ENCODE measurements at regions not wholly inside any gene's neighbourhood (a gene's known extent, or its start where the extent isn't known, plus 50 kb on each side); places are given as distances from the start of the nearest gene placed in this dataset.

DNA sequence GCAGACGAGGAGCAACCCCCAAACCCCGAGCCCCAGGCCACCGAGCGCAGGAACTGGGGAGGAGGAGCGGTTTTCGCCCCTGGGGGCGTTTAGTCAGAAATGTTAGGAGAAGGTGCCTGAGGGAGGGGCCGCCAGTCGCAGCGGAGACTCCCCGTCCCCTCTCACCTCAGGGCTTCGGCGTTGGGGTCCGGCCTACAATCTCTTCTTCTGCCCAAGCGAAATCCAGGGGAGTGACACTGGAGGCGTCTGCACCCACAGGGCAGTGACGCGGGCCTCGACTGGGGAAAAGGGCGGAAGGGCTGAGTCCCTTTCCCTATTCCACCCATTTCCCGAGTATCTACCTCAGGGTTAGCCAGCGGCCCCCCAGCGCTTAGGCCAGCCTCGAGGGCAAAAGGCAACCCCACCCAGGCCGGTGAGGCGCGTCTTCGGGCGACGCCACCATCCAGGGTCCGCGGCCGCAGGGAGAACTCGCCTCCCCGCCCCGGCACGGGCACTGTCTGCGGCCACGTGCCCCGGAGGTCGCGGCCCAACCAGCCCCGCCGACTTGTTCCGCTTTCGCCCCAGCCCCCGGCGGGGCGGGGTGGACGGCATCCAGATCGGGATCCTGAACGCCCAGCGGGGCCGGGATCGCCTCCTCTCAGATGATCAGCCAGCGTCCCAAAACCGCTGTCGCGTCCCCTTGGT is 118.7 kb upstream of the BARHL2 start:
- no peak for DNase-seq (ENCODE audit: low read depth)
- TF ChIP-seq, protein P1, sequence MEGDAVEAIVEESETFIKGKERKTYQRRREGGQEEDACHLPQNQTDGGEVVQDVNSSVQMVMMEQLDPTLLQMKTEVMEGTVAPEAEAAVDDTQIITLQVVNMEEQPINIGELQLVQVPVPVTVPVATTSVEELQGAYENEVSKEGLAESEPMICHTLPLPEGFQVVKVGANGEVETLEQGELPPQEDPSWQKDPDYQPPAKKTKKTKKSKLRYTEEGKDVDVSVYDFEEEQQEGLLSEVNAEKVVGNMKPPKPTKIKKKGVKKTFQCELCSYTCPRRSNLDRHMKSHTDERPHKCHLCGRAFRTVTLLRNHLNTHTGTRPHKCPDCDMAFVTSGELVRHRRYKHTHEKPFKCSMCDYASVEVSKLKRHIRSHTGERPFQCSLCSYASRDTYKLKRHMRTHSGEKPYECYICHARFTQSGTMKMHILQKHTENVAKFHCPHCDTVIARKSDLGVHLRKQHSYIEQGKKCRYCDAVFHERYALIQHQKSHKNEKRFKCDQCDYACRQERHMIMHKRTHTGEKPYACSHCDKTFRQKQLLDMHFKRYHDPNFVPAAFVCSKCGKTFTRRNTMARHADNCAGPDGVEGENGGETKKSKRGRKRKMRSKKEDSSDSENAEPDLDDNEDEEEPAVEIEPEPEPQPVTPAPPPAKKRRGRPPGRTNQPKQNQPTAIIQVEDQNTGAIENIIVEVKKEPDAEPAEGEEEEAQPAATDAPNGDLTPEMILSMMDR (IDR thresholded peaks at IDR 0.05; ENCODE audit: insufficient read depth, low read depth, low read length, missing control alignments), result no peak
- H3K4me3 ChIP-seq (ENCODE audit: low read depth, low read length), result no peak overlapping the region

GRCh38 chr1:90834886-90835660 is 118.0 kb upstream of the BARHL2 start:
- DNase-seq (ENCODE audit: low read depth), result no peak

DNA sequence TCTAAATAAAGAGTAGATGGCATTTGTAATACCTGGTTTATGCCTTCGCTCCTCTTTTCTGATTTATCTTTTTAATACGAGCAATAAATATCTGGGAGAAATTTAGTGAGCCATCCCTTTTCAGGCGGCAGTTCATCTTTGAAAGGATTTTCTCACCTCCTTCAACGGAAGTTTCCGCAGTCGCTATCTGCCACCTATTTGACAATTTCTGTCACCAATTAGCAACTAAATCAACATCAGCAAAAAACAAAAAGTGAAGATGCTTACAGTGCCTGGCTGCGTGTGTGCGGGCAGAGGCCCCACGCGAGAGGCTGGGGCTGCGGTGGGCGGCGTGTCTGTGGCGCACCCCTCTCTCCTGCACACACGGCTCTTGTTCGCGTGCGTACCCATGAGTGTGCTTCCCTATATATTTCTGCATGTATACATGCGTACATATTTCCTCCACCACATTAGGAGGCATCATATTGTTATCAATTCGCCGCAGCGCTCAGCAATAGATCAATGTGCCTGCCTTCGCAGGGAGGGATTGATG is 117.3 kb upstream of the BARHL2 start:
- DNase-seq (ENCODE audit: low read depth), result no peak
- no peak overlapping the region for H3K4me3 ChIP-seq (ENCODE audit: low read depth, low read length)
- TF ChIP-seq, protein P1 (IDR thresholded peaks at IDR 0.05; ENCODE audit: insufficient read depth, low read depth, low read length, missing control alignments), result no peak

More at GRCh38 chr1:90834886-90835660, 118.0 kb upstream of the BARHL2 start:
- TF ChIP-seq, protein P1 (IDR thresholded peaks at IDR 0.05; ENCODE audit: insufficient read depth, low read depth, low read length, missing control alignments), result no peak
- H3K4me3 ChIP-seq (ENCODE audit: low read depth, low read length), result no peak overlapping the region

DNA sequence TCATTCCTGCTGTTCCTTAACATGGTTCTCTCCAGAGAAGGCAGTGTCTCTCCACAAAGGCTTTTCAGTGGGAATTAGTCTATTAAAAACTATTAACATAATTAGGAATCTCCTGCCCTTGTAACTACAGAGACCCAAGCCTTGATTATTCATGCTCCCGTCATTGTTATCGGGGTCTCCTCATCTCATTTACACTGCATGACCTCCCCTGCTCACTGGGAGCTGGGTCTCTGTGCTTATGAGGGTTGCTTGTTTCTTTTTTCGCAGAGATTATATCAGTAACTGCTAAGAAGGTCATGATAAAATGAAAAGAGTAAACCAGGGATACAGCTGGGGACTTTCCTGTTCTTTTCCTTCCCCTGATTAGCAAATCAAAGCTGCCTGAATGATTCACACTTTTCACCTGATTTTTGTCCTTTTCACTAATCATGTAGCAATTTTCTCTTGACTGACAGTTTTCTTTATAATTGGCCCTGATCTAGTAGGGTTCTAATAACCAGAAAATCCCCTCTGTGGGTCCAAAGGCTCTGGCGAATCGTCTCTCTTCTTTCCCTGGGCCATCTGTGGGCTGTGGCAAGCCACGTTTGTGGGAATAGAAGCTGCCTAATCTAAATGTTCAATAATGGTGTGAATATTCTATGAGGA is 116.5 kb upstream of the BARHL2 start:
- TF ChIP-seq, protein P1 (IDR thresholded peaks at IDR 0.05; ENCODE audit: insufficient read depth, low read depth, low read length, missing control alignments), result no peak
- H3K4me3 ChIP-seq (ENCODE audit: low read depth, low read length), result no peak overlapping the region
- DNase-seq (ENCODE audit: low read depth), result no peak

DNA sequence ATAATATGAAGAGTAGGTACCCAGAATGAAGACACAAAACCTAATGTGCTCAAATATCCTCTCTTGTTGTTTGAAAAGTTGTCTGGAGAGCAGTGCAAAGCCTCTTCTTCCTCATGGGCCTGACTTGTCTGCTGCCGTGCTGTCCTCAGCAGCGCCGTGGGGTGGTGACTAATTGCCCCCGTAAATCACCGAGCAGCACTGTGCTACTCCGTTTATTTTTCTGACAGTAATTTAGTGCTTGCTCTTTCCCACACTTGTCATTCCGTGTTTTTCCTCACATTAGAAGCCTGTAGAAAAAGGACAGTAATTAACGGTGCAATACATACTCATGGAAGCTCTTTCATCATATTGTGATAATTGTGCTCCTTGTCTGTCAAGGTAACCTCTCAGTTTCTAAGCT is 114.8 kb upstream of the BARHL2 start:
- DNase-seq (ENCODE audit: low read depth), result no peak
- TF ChIP-seq, protein P1 (IDR thresholded peaks at IDR 0.05; ENCODE audit: insufficient read depth, low read depth, low read length, missing control alignments), result no peak
- no peak overlapping the region for H3K4me3 ChIP-seq (ENCODE audit: low read depth, low read length)

GRCh38 chr1:90826834-90827233 is 109.7 kb upstream of the BARHL2 start:
- TF ChIP-seq, protein P1 (IDR thresholded peaks at IDR 0.05; ENCODE audit: insufficient read depth, low read depth, low read length, missing control alignments), result no peak

More at GRCh38 chr1:90826834-90827233, 109.7 kb upstream of the BARHL2 start:
- no peak for DNase-seq (ENCODE audit: low read depth)
- no peak overlapping the region for H3K4me3 ChIP-seq (ENCODE audit: low read depth, low read length)

Measured in GM12865 (cell line).